Dedifferentiated amniotic fluid mesenchymal stem cell (primary cell): ENCODE measurements at regions not wholly inside any gene's neighbourhood (a gene's known extent, or its start where the extent isn't known, plus 50 kb on each side); places are given as distances from the start of the nearest gene placed in this dataset.
A peak's percentile ranks its signal among the peaks of the same experiment; 100 is the strongest.
"Not testable (repeated sequence)": the region's sequence is repeated elsewhere in the genome, so short reads cannot be mapped to it uniquely, and the experiment has no call there.

Experiments
- DNase-seq: peaks from one replicate; pipeline ENCODE4 v3.0.0-alpha.2; 2016; ENCODE audit errors: extremely low spot score

GRCh38 chr7:113600428-113600827 is 318.4 kb downstream of the PPP1R3A start:
- DNase-seq: not testable (repeated sequence)

- DNase-seq: not testable (repeated sequence)
Observed at GRCh38 chr7:113593455-113593854, 325.4 kb downstream of the PPP1R3A start.

DNA sequence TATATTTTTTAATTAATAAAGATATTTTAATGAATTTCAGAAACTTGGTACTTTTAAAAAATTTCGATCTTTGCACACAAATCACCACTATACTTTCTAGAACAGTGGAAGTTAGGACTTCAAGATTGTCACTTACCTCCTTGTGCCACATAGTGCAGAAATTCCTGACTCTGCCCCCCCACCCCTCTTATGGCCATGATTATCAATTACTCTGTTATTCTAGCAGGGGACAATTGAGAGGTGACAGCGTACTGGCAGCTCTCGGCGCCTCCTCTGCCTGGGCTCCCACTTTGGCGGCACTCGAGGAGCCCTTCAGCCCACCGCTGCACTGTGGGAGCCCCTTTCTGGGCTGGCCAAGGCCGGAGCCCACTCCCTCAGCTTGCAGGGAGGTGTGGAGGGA is 325.9 kb downstream of the PPP1R3A start:
- DNase-seq: not testable (repeated sequence)

DNA sequence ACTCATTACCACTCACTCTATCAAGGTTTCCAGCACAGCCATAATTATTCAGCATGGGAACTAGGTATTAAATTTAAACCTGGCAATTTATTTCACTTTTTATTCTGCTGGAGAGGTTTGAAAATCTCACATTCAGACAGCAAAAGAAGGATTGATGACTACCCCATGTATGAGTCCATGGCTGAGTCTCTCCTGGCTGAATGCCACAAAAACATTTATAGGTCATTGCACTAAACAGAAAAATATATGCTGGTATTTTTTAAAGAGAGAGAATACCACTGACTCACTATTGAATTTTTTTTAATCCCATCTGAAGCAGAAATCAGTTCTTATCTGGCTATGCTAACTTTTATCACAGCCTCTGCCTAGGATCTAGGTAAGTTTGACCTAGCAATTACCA is 336.3 kb downstream of the PPP1R3A start:
- no peak for DNase-seq

DNA sequence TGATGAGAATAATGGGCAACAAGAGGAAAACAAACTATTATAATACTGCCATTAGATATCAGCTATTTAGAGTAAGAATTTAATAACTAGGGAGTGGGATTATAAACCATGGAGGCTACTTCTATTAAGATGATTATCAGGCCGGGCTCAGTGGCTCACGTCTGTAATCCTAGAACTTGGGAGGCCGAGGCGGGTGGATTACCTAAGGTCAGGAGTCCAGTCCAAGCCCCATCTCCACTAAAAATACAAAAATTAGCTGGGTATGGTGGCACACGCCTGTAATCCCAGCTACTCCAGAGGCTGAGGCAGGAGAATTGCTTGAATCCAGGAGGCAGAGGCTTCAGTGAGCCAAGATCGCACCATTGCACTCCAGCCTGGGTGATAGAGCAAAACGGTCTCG is 355.6 kb downstream of the PPP1R3A start:
- DNase-seq: not testable (repeated sequence)

GRCh38 chr7:113562801-113563200 is 356.0 kb downstream of the PPP1R3A start:
- DNase-seq: no peak

- DNase-seq: no peak
Observed at GRCh38 chr7:113562242-113562641, 356.6 kb downstream of the PPP1R3A start.

DNA sequence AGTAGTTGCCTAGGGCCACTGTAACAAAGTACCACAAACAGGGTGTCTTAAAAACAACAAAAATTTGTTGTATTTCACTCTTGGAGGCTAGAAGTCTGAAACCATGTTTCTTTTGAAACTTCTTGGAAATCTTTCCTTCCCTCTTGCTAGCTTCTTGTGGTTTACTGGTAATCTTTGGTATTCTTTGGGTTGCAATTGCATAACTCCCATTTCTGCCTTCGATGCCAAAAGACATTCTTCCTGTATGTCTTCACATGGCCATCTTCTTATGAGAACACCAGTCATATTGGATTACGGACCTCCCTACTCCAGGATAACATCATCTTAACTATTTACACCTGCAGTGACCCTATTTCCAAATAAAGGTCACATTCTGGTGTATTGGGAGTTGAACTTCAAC is 357.4 kb downstream of the PPP1R3A start:
- DNase-seq: no peak

DNA sequence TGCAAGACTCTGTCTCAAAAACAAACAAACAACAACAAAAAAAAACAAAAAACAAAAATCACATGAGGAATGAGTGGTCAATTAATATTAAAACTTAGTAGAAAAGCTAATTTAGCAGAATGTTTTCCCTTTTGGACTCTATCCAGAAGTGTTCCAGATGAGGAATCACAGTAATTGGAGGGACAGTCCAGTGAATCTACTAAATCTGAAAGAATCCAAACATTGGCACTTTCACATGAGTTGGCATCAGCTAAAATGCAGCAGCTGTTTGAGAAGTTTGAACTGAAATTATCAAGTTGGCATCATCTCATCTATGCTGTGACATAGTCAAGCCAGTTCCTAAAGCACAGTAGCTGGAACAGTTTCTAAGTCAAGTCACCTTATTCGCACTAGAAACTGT is 367.8 kb downstream of the PPP1R3A start:
- DNase-seq: no peak

- no peak for DNase-seq
Observed at GRCh38 chr7:113548561-113548960, 370.2 kb downstream of the PPP1R3A start.

DNA sequence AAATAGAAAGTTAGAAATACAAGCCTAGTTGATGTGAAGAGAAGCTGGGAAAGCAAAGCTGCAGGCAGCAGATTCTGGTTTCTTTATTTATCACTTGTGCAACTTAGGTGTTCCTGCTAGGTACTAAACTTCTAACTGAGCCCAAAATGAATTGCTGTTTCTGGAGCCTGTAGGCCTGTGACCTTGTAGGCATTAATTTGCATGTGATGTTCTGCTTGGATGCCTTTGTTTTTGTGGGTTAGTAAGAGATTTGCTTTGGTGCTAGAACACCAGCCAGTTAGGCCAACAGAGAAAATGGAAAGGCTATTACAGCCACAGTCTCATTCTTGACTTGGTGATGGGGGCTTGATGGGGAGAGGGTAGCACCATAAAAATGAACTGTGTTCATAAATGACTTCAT is 370.7 kb downstream of the PPP1R3A start:
- DNase-seq: no peak

DNA sequence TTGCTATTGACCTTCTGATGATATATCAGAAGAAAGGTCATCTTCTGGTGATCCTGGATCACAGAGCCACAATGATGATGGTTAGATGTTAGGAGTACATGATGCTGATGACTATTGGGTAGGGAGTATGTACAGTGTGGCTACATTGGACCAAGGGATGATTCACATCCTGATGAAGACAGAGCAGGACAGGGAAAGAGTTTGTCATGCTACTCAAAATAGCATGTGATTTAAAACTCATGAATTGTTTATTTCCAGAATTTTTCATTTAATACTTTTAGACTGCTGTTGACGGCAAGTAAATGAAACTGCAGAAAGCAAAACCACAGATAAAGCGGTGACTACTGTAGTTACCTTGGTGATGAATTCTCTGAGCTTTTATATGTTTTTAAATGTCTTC is 397.3 kb downstream of the PPP1R3A start:
- DNase-seq: no peak

GRCh38 chr7:113519472-113519871 is 399.3 kb downstream of the PPP1R3A start:
- no peak for DNase-seq

DNA sequence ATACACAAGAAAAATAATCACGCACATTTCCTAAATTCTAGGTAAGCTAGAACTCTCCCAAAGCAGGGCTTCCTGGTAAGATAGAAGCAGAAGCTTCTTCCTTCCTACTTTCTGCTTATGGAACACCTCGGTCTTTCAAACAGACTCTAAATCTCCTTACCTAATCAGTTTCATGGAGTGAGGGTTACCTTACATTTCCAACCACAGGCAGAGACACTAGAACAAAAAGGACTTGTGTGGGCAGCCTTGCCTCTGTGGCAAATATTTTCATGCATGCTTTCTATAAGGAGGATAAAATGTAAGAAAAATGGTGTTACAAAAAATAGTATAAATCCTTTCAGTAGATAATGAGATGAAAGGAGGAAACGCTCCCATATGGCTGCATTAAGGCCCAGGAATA is 386.3 kb upstream of the SMIM30 start:
- DNase-seq: no peak

DNA sequence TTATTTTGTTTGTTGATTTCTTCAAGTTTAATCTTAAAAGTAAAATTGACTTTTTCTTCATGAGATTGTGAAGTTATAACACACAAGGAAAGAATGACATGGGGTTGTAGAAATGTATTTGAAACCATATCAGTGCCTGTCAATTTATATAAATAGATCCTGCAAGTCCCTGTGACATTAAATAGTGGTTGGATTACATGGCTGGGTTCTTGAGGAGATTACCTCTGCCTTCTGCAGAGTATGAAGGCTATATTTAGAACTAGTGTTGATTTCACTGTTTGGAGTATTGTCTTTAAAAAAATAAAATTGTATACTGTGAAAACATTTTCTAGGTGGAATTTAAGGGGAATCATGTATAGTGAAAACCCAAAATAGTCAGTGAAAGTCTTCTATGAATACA is 385.8 kb upstream of the SMIM30 start:
- DNase-seq: no peak

DNA sequence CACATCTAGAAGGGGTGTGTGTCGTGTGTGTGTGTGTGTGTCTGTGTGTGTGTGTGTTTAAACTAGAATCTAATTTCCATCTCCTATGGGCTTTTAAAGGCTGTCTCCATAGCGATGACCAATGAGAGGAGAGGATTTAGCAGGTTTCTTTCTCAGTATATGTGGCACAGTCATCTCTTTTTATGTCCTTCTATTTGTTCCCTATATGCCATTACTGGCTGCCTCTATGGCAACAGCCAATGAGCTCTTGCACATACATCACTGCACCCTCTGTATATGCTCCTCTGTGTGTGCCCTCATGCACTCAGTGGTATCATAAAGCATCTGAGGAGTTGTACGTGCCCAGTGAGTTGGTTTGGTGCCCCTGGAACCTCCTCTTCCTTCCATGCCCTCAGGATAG is 378.2 kb upstream of the SMIM30 start:
- not testable (repeated sequence) for DNase-seq

DNA sequence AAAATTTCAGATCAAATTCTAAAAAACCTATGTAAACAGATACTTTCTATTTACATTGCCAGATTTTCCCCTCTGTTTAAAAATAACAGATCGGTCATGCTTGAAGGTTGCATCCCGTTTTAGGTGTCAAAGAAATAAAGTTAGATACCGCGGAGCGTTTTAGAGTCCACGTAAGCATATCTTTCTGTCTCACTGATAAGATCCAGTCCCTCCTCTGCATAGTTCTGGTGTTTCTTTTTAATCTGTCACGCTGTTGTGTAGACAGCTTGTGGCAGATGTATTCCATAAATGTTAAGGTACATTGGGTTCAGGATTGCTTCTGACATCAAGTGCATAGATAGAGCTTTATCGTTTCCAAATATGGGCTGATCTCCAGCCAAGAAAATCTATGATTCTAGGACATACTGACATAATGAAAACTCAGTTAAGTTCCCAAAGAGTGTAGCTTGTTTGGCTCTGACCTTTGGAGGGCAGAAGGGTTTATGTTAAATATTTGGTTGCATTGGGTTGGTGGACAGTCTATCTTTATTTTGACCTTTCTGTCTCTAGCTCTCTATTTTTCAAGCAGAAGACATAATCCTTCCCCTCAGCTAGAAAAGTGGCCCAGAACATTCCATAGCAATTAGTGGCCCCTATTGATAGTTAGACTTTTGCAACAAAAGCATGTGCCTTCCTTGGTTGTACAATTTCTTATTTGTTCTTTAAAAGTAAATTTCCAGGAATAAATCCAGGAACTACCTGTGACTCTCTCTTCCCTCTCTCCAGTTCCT is 376.6 kb upstream of the SMIM30 start:
- DNase-seq: not testable (repeated sequence)

GRCh38 chr7:113491305-113491704 is 373.0 kb upstream of the SMIM30 start:
- DNase-seq: no peak

DNA sequence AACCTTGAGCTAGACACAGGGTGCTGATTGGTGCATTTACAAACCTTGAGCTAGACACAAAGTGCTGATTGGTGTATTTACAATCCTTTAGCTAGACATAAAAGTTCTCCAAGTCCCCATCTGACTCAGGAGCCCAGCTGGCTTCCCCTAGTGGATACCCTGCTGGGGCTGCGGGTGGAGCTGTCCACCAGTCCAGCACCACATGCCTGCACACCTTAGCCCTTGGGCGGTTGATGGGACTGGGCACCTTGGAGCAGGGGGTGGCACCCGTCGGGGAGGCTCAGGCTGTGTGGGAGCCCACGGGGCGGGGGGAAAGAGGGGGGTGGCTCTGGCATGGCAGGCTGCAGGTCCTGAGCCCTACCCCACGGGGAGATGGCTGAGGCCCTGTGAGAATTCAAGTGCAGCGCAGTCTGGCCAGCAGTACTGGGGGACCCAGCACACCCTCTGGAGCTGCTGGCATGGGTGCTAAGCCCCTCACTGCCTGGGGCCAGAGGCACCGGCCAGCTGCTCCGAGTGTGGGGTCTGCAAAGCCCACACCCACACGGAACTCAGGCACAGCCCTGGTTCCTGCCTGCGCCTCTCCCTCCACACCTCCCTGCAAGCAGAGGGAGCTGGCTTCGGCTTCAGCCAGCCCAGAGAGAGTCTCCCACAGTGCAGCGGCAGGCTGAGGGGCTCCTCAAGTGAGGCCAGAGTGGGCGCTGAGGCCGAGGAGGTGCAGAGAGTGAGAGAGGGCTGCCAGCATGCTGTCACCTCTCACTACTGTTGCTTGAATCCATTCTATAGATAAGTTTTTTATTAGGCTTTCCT is 369.8 kb upstream of the SMIM30 start:
- DNase-seq: no peak

DNA sequence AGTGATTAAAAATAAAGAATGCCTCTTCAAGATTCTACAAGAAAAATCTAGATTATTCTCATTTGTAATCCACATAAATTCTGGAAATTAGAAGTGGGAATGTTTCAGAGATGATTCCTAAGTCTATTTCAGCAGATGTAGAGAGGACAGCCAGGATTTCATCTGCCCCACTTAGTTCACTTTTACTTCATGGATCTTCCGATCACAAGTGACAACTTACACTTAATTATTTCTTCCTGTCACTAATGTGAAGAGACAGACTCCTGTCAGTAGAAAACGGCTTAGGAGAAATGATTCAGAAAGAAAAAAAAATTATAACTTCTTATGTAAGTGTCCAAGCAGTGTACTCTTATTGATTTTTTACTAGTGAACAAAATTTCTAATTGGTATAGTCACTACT is 368.2 kb upstream of the SMIM30 start:
- peak; percentile 7 for DNase-seq

DNA sequence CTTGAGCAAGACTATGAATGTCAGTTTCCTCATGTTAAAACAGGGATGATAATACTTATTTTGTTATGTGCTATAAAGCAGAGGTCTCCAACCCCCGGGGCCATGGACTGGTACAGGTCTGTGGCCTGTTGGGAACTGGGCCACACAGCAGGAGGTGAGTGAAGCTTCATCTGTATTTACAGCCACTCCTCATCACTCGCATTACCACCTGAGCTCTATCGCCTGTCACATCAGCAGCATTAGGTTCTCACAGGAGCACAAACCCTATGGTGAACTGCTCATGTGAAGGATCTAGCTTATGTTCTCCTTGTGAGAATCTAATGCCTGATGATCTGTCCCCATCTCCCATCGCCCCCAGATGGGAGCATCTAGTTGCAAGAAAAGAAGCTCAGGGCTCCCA is 365.3 kb upstream of the SMIM30 start:
- DNase-seq: peak; percentile 11

- no peak for DNase-seq
Observed at GRCh38 chr7:113480537-113480936, 362.2 kb upstream of the SMIM30 start.
